HEK293 (cell line): ENCODE measurements at regions not wholly inside any gene's neighbourhood (a gene's known extent, or its start where the extent isn't known, plus 50 kb on each side); places are given as distances from the start of the nearest gene placed in this dataset.

Experiments used
- CTCF ChIP-seq: fragments of 450-650 bp; formaldehyde crosslinking; IDR thresholded peaks from 2 replicates; pipeline ENCODE4 v1.5.1; 2016; ENCODE audit warnings: missing biosample characterization, missing genetic modification characterization
- GFI1B ChIP-seq: fragments of 450-650 bp; formaldehyde crosslinking; IDR thresholded peaks from 2 replicates; pipeline ENCODE4 v1.5.1; 2016; ENCODE audit warnings: missing biosample characterization, missing genetic modification characterization
- PATZ1 ChIP-seq: fragments of 450-650 bp; formaldehyde crosslinking; IDR thresholded peaks from 2 replicates; pipeline ENCODE4 v1.5.1; 2016; ENCODE audit warnings: missing biosample characterization, missing genetic modification characterization
- YY1 ChIP-seq: fragments of 450-650 bp; formaldehyde crosslinking; IDR thresholded peaks from 2 replicates; pipeline ENCODE4 v1.5.1; 2018; ENCODE audit warnings: missing biosample characterization, missing genetic modification characterization
- ZBTB10 ChIP-seq: fragments of 450-650 bp; formaldehyde crosslinking; IDR thresholded peaks from 2 replicates; pipeline ENCODE4 v1.5.1; 2016; ENCODE audit warnings: missing biosample characterization, missing genetic modification characterization
- ZBTB49 ChIP-seq: fragments of 450-650 bp; formaldehyde crosslinking; IDR thresholded peaks from 2 replicates; pipeline ENCODE4 v1.5.1; 2016; ENCODE audit warnings: missing biosample characterization, missing genetic modification characterization, low read depth
- ZBTB7A ChIP-seq: fragments of 450-650 bp; formaldehyde crosslinking; IDR thresholded peaks from 2 replicates; pipeline ENCODE4 v1.5.1; 2016; ENCODE audit warnings: low read depth, missing biosample characterization, missing genetic modification characterization
- ZBTB8A ChIP-seq: fragments of 450-650 bp; formaldehyde crosslinking; IDR thresholded peaks from 2 replicates; pipeline ENCODE4 v1.5.1; 2016; ENCODE audit warnings: missing biosample characterization, missing genetic modification characterization
- ZNF24 ChIP-seq: fragments of 450-650 bp; formaldehyde crosslinking; IDR thresholded peaks from 2 replicates; pipeline ENCODE4 v1.5.1; 2016; ENCODE audit warnings: missing biosample characterization, missing genetic modification characterization
- ZNF248 ChIP-seq: fragments of 450-650 bp; formaldehyde crosslinking; IDR thresholded peaks from 2 replicates; pipeline ENCODE4 v1.5.1; 2017; ENCODE audit warnings: missing biosample characterization, missing genetic modification characterization
- ZNF571 ChIP-seq: fragments of 450-650 bp; formaldehyde crosslinking; IDR thresholded peaks from 2 replicates; pipeline ENCODE4 v1.5.0; 2017; ENCODE audit warnings: missing biosample characterization, missing genetic modification characterization
- ZNF623 ChIP-seq: fragments of 450-650 bp; formaldehyde crosslinking; IDR thresholded peaks from 2 replicates; pipeline ENCODE4 v1.5.1; 2016; ENCODE audit warnings: missing biosample characterization, missing genetic modification characterization
- ZNF639 ChIP-seq: fragments of 450-650 bp; formaldehyde crosslinking; IDR thresholded peaks from 2 replicates; pipeline ENCODE4 v1.5.1; 2016; ENCODE audit warnings: missing biosample characterization, missing genetic modification characterization
- ZNF664 ChIP-seq: fragments of 450-650 bp; formaldehyde crosslinking; IDR thresholded peaks from 2 replicates; pipeline ENCODE4 v1.5.1; 2016; ENCODE audit warnings: missing biosample characterization, missing genetic modification characterization

GRCh38 chr1:217344712-217345111 is 286.2 kb downstream of the GPATCH2 start:
- no peak for TF ChIP-seq GFI1B (tag by site-specific recombination)
- TF ChIP-seq ZBTB7A (tag by site-specific recombination), result no peak
- TF ChIP-seq ZNF248 (tag by site-specific recombination), result no peak
- TF ChIP-seq ZBTB8A (tag by site-specific recombination), result no peak
- no peak for TF ChIP-seq CTCF
- TF ChIP-seq ZNF664, result no peak
- TF ChIP-seq ZNF24 (tag by site-specific recombination), result no peak
- TF ChIP-seq ZNF571 (tag by site-specific recombination), result no peak
- no peak for TF ChIP-seq ZBTB49 (tag by site-specific recombination)
- TF ChIP-seq YY1 (tag by site-specific recombination), result no peak
- TF ChIP-seq ZBTB10 (tag by site-specific recombination), result no peak
- no peak for TF ChIP-seq PATZ1
- TF ChIP-seq ZNF639, result no peak
- no peak for TF ChIP-seq ZNF623
